Esophagus muscularis mucosa (tissue), 4 donors: ENCODE measurements at regions not wholly inside any gene's neighbourhood (a gene's known extent, or its start where the extent isn't known, plus 50 kb on each side); places are given as distances from the start of the nearest gene placed in this dataset.

Source experiments
- EP300 ChIP-seq: sonication (generic); formaldehyde crosslinking; IDR thresholded peaks from one replicate; pipeline ENCODE4 v1.6.1; 2017; ENCODE audit warnings: antibody characterized with exemption
- POLR2A ChIP-seq: fragments of 450-650 bp; IDR thresholded peaks from one replicate; pipeline ENCODE4 v1.6.1; 2017; ENCODE audit warnings: antibody characterized with exemption, moderate library complexity, mild to moderate bottlenecking, low read depth
- POLR2AphosphoS5 ChIP-seq, 2 donors: sonication (generic); formaldehyde crosslinking; IDR thresholded peaks; one replicate each; pipeline ENCODE4 v1.6.1; 2017; ENCODE audit warnings: antibody characterized with exemption in 2 of 2
- TF ChIP-seq, protein P1 (sequence below), 3 experiments: fragments of 200-600 bp in 2 of 3; fragments of 450-650 bp in 1 of 3; sonication (generic) in 2 of 3; IDR thresholded peaks; one replicate each; pipeline ENCODE4 v1.5.1; 2017 to 2019; ENCODE audit warnings: antibody characterized with exemption in 3 of 3, mild to moderate bottlenecking in 2 of 3, moderate library complexity in 1 of 3

DNA sequence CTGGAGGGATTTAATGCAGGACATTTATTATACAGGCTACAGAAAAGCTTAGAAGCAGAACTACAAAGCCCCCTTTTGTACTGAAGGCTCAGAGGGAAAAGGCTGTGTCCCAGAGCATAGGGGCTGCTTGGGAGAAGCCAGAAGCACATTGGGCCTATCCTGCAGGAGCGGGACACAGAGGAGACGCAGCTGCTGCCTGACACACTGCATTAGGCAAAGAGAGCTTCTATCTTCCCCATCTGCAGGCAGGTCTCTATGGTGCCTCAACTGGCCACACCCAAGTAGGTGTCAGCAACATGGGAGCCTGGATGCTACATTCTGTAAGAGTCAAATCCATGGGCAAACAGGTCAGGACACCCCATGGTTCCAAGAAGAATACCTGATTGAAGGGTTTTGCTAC is 595.9 kb downstream of the AJAP1 start:
- TF ChIP-seq POLR2A = no peak
- TF ChIP-seq, protein P1, sequence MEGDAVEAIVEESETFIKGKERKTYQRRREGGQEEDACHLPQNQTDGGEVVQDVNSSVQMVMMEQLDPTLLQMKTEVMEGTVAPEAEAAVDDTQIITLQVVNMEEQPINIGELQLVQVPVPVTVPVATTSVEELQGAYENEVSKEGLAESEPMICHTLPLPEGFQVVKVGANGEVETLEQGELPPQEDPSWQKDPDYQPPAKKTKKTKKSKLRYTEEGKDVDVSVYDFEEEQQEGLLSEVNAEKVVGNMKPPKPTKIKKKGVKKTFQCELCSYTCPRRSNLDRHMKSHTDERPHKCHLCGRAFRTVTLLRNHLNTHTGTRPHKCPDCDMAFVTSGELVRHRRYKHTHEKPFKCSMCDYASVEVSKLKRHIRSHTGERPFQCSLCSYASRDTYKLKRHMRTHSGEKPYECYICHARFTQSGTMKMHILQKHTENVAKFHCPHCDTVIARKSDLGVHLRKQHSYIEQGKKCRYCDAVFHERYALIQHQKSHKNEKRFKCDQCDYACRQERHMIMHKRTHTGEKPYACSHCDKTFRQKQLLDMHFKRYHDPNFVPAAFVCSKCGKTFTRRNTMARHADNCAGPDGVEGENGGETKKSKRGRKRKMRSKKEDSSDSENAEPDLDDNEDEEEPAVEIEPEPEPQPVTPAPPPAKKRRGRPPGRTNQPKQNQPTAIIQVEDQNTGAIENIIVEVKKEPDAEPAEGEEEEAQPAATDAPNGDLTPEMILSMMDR (IDR thresholded peaks at IDR 0.05) = no peak
- no peak for TF ChIP-seq POLR2AphosphoS5 (IDR thresholded peaks at IDR 0.05)
- no peak for TF ChIP-seq EP300
